ENCODE measurements at regions not wholly inside any gene's neighbourhood (a gene's known extent, or its start where the extent isn't known, plus 50 kb on each side); places are given as distances from the start of the nearest gene placed in this dataset.
A peak's percentile ranks its signal among the peaks of the same experiment; 100 is the strongest.

DNA sequence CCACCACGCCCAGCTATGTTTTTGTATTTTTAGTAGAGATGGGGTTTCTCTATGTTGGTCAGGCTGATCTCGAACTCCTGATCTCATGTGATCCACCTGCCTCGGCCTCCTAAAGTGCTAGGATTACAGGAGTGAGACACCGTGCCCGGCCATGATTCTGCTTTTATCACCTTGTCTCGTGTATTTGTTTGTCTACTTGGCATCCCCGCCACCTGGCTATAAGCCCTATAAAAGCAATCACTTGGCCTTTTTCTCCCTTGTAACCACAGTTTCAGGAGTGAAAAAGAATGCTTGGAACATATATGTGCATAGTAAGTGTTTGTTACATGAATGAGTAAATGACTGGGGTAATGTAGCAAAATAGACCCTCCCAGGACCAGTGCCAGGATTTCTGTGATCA lies 77.5 kb upstream of the PAPOLG start:
- Histone ChIP-seq H3K9me3 (ENCODE audit: control insufficient read depth, low read depth, low read length) (no peaks in the 10 kb centered on the region), H3K27ac (ENCODE audit: low read length) (no peak overlapping the region), H3K4me3 (ENCODE audit: low read length) (no peak overlapping the region), H3K4me1 (ENCODE audit: control insufficient read depth, insufficient read depth, low read length) (peaks cover 20% of the 10 kb centered on the region), H3K36me3 (ENCODE audit: control insufficient read depth, insufficient read depth, low read length) (no peaks in the 10 kb centered on the region), H3K27me3 (ENCODE audit: control insufficient read depth, insufficient read depth, low read length) (no peaks in the 10 kb centered on the region)
- WGBS (ENCODE audit: insufficient coverage, low lambda C conversion rate), result no CpG with 5 or more reads among the region's 7 CpGs
- no peak for DNase-seq

DNA sequence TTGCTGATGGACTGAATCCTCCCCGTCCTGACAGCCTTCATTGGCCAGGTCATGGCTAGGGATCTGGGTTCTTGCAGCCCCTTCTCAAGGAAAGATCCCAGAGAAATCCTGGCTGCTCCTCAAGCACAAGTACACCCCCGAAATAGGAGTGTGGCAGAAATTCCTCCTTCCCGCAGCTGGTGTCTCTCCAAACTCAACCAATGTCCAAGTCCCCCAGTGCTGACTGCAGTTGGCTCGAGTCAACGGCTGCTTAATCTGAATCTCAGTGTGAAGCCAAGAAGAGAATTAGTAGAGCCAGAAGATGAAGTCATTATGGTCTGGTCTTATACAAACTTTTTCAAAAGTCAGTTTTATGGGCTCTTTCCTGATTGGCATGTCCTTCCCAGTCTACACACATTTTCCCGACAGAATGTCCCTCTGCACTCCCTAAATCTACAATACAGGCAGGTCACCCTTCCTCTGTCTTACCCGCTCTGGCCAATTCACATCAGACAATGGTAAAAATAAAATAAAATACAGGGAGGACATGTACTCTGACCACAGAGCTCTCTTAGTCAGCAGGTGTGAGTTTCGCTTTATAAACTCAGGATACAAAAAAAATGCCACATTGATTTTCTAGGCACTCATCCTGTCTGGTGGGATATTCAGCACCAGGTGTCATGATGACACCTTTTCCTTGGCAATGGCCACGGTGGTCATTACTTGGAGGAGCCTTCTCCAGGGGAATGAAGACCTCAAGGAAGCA lies 76.9 kb upstream of the PAPOLG start:
- Histone ChIP-seq H3K4me1 (ENCODE audit: control insufficient read depth, insufficient read depth, low read length) (peaks cover 20% of the 10 kb centered on the region), H3K9me3 (ENCODE audit: control insufficient read depth, low read depth, low read length) (no peaks in the 10 kb centered on the region), H3K36me3 (ENCODE audit: control insufficient read depth, insufficient read depth, low read length) (no peaks in the 10 kb centered on the region), H3K4me3 (ENCODE audit: low read length) (no peak overlapping the region), H3K27ac (ENCODE audit: low read length) (no peak overlapping the region), H3K27me3 (ENCODE audit: control insufficient read depth, insufficient read depth, low read length) (no peaks in the 10 kb centered on the region)
- WGBS (ENCODE audit: insufficient coverage, low lambda C conversion rate), result no CpG with 5 or more reads among the region's 9 CpGs
- DNase-seq, result no peak

DNA sequence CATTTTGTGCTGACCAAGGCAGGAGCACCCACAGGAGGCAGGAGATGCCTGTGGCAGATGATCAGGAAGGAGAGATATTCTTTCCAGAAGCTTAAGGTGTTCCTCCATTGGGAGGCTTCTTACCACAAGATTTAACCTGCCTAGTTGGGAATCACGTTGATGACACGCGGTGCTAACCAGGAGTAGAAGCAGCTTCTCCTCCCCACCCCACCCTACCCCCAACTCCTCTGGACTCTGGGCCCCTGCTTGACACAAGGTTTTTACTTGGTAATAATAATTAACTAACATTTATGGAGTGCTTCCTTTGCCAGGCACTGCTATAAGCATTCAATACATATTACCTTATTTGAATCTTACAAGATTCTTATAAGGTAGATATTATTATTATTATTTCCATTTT lies 62.5 kb upstream of the PAPOLG start:
- no peaks in the 10 kb centered on the region for H3K27me3 ChIP-seq (ENCODE audit: control insufficient read depth, insufficient read depth, low read length)
- no peaks in the 10 kb centered on the region for H3K36me3 ChIP-seq (ENCODE audit: control insufficient read depth, insufficient read depth, low read length)
- no peaks in the 10 kb centered on the region for H3K9me3 ChIP-seq (ENCODE audit: control insufficient read depth, low read depth, low read length)
- 27% methylated on average over 2 of the region's 3 CpGs for WGBS (ENCODE audit: insufficient coverage, low lambda C conversion rate)
- peak; percentile 42 to 74 for DNase-seq
- peaks cover 3% of the 10 kb centered on the region for H3K4me1 ChIP-seq (ENCODE audit: control insufficient read depth, insufficient read depth, low read length)
- no peak overlapping the region for H3K4me3 ChIP-seq (ENCODE audit: low read length)
- H3K27ac ChIP-seq (ENCODE audit: low read length), result no peak overlapping the region

DNA sequence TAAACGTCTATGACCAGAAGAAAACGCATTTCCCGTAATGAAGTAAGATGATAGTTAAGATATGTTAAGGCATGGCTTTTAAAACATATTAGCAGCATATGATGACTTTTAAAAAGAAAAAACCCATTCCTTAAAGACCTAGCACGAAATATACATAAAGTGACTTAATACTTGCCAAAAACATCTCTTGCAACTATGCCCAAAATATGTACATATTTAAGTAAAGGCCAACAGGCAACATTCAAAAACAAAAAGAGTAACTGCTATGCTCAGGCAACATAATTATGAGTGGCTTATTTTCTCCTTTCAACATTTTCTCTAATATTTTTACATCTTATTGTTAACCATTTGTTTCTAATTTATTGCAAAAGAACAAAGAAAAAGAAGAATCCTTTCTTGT lies 60.3 kb upstream of the PAPOLG start:
- H3K27me3 ChIP-seq (ENCODE audit: control insufficient read depth, insufficient read depth, low read length), result no peaks in the 10 kb centered on the region
- H3K27ac ChIP-seq (ENCODE audit: low read length), result no peak overlapping the region
- WGBS (ENCODE audit: insufficient coverage, low lambda C conversion rate), result no CpG with 5 or more reads among the region's 4 CpGs
- H3K4me3 ChIP-seq (ENCODE audit: low read length), result no peak overlapping the region
- DNase-seq, result no peak
- peaks cover 3% of the 10 kb centered on the region for H3K4me1 ChIP-seq (ENCODE audit: control insufficient read depth, insufficient read depth, low read length)
- H3K9me3 ChIP-seq (ENCODE audit: control insufficient read depth, low read depth, low read length), result no peaks in the 10 kb centered on the region
- H3K36me3 ChIP-seq (ENCODE audit: control insufficient read depth, insufficient read depth, low read length), result no peaks in the 10 kb centered on the region

- H3K27me3 ChIP-seq (ENCODE audit: control insufficient read depth, insufficient read depth, low read length), result no peaks in the 10 kb centered on the region
- DNase-seq, result no peak
- H3K9me3 ChIP-seq (ENCODE audit: control insufficient read depth, low read depth, low read length), result no peaks in the 10 kb centered on the region
- no peaks in the 10 kb centered on the region for H3K4me1 ChIP-seq (ENCODE audit: control insufficient read depth, insufficient read depth, low read length)
- no peak overlapping the region for H3K4me3 ChIP-seq (ENCODE audit: low read length)
- no peaks in the 10 kb centered on the region for H3K36me3 ChIP-seq (ENCODE audit: control insufficient read depth, insufficient read depth, low read length)
- WGBS (ENCODE audit: insufficient coverage, low lambda C conversion rate), result 83% methylated on average over 1 of the region's 4 CpGs
- no peak overlapping the region for H3K27ac ChIP-seq (ENCODE audit: low read length)
These were observed 56.5 kb upstream of the PAPOLG start for GRCh38 chr2:60699617-60700016.

DNA sequence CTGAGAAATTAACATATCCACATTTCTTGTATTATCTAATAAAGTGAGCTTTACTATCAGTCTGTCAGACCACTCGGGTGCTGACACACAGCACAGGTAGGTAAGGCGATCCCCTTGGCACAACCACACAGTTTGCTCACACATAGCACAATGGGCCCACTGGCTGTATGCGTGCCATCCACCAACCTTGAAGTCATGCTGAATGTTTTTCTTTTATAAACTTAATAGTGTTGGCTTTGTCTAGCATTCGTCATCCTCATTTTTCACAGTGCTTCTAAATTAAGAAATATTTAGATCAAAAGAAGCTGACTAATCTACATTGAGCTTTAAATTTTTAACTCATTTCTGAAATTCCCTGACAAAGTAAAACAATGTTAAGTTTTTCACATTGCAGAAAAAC lies 50.0 kb upstream of the PAPOLG start:
- no peak overlapping the region for H3K4me3 ChIP-seq (ENCODE audit: low read length)
- no peaks in the 10 kb centered on the region for H3K9me3 ChIP-seq (ENCODE audit: control insufficient read depth, low read depth, low read length)
- no peaks in the 10 kb centered on the region for H3K27me3 ChIP-seq (ENCODE audit: control insufficient read depth, insufficient read depth, low read length)
- 100% methylated on average over 1 of the region's 4 CpGs for WGBS (ENCODE audit: insufficient coverage, low lambda C conversion rate)
- no peaks in the 10 kb centered on the region for H3K36me3 ChIP-seq (ENCODE audit: control insufficient read depth, insufficient read depth, low read length)
- H3K27ac ChIP-seq (ENCODE audit: low read length), result no peak overlapping the region
- no peaks in the 10 kb centered on the region for H3K4me1 ChIP-seq (ENCODE audit: control insufficient read depth, insufficient read depth, low read length)
- DNase-seq, result no peak

All from large intestine (tissue), 3 donors.